Glutamatergic neuron (in vitro differentiated cells): ENCODE measurements at regions not wholly inside any gene's neighbourhood (a gene's known extent, or its start where the extent isn't known, plus 50 kb on each side); places are given as distances from the start of the nearest gene placed in this dataset.

Experiments used
- DNase-seq: peaks from one replicate; pipeline ENCODE4 v3.0.0; 2022
- H3K27ac Mint-ChIP-seq: one replicate; pipeline ENCODE4 v1.8.0; 2020; ENCODE audit warnings: mild to moderate bottlenecking, mixed read lengths, inconsistent platforms; ENCODE audit not compliant: unreplicated experiment
- H3K27me3 Mint-ChIP-seq: one replicate; pipeline ENCODE4 v1.8.0; 2020; ENCODE audit warnings: mild to moderate bottlenecking, moderate library complexity, mixed read lengths, inconsistent platforms; ENCODE audit not compliant: unreplicated experiment
- H3K36me3 Mint-ChIP-seq: one replicate; pipeline ENCODE4 v1.8.0; 2020; ENCODE audit warnings: mild to moderate bottlenecking, mixed read lengths, inconsistent platforms; ENCODE audit not compliant: unreplicated experiment
- H3K4me1 Mint-ChIP-seq: one replicate; pipeline ENCODE4 v1.8.0; 2020; ENCODE audit warnings: mild to moderate bottlenecking, low read depth, mixed read lengths, inconsistent platforms; ENCODE audit not compliant: unreplicated experiment
- H3K4me3 Mint-ChIP-seq: one replicate; pipeline ENCODE4 v1.8.0; 2020; ENCODE audit warnings: mild to moderate bottlenecking, mixed read lengths, inconsistent platforms; ENCODE audit not compliant: unreplicated experiment
- H3K9me3 Mint-ChIP-seq: one replicate; pipeline ENCODE4 v1.8.0; 2020; ENCODE audit warnings: mild to moderate bottlenecking, moderate library complexity, mixed read lengths, inconsistent platforms; ENCODE audit not compliant: unreplicated experiment
- TF ChIP-seq, protein P1 (sequence below): fragments of 200-600 bp; sonication (generic); IDR thresholded peaks from one replicate; pipeline ENCODE4 v1.5.0; 2021; ENCODE audit not compliant: partially characterized antibody, unreplicated experiment

DNA sequence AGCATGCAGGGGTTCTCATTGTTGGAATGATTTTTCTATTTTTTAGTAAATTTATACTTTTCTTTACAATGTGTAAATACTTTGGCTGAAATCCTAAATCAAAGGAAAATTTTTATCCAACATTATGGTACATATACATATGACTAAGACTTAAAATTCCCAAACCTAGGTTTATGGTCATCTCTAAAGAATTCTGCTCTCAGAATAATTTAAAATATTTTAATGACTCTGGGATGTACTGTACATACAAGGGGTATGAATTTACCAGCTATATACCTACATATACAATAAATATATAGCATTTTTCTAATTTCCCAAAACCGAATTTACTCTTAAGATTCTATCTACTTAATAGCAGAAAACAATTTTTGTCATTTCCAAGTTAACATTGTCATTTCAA is 137.9 kb upstream of the POU1F1 start:
- no peaks in the 10 kb centered on the region for H3K27me3 Mint-ChIP-seq
- TF ChIP-seq, protein P1, sequence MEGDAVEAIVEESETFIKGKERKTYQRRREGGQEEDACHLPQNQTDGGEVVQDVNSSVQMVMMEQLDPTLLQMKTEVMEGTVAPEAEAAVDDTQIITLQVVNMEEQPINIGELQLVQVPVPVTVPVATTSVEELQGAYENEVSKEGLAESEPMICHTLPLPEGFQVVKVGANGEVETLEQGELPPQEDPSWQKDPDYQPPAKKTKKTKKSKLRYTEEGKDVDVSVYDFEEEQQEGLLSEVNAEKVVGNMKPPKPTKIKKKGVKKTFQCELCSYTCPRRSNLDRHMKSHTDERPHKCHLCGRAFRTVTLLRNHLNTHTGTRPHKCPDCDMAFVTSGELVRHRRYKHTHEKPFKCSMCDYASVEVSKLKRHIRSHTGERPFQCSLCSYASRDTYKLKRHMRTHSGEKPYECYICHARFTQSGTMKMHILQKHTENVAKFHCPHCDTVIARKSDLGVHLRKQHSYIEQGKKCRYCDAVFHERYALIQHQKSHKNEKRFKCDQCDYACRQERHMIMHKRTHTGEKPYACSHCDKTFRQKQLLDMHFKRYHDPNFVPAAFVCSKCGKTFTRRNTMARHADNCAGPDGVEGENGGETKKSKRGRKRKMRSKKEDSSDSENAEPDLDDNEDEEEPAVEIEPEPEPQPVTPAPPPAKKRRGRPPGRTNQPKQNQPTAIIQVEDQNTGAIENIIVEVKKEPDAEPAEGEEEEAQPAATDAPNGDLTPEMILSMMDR: no peak
- H3K27ac Mint-ChIP-seq: no peak overlapping the region
- no peaks in the 10 kb centered on the region for H3K36me3 Mint-ChIP-seq
- H3K9me3 Mint-ChIP-seq: no peaks in the 10 kb centered on the region
- no peaks in the 10 kb centered on the region for H3K4me1 Mint-ChIP-seq
- DNase-seq: no peak
- no peak overlapping the region for H3K4me3 Mint-ChIP-seq

DNA sequence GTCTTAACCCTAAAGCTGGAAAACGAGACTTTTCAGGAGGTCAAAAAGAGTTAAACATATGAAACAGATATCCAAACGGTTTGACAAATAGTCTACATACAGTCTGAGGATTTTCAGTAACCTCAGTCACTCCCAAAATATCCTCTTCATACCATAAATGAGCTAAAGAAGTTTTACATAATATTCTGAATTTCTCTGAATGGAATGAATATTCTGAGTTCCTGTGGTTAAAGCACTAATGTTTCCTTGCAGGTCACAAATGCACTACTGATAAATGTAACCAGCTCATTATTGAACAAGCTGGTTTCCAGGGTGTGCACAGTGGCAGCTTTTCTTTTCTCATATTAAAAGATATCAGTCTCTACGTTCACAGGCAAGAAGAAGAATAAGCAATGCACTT is 137.4 kb upstream of the POU1F1 start:
- TF ChIP-seq, protein P1: no peak
- Mint-ChIP-seq H3K27me3 (no peaks in the 10 kb centered on the region), H3K4me3 (no peak overlapping the region), H3K9me3 (no peaks in the 10 kb centered on the region), H3K27ac (no peak overlapping the region), H3K36me3 (no peaks in the 10 kb centered on the region), H3K4me1 (no peaks in the 10 kb centered on the region)
- DNase-seq: no peak

DNA sequence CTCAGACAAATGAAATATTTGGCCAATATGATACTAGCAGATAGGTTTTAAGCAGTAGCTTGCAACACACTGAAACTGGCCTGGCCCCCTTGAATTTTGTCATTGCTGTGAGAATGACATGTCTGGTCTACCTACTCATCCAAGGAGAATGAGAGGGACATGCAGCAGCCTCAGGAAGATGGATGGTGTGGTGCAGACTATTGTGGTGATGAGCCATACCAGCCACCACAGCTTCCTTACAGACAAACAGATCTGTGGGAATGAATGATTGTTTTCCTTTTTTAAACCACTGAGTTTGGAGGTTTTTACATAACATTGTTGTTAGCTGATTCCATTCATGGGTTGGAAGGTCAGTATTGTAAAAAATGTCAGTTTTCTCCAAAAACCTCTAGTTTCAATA is 133.7 kb upstream of the POU1F1 start:
- H3K27ac Mint-ChIP-seq: no peak overlapping the region
- TF ChIP-seq, protein P1: no peak
- no peak for DNase-seq
- H3K36me3 Mint-ChIP-seq: no peaks in the 10 kb centered on the region
- H3K4me1 Mint-ChIP-seq: no peaks in the 10 kb centered on the region
- H3K27me3 Mint-ChIP-seq: no peaks in the 10 kb centered on the region
- no peaks in the 10 kb centered on the region for H3K9me3 Mint-ChIP-seq
- H3K4me3 Mint-ChIP-seq: no peak overlapping the region

DNA sequence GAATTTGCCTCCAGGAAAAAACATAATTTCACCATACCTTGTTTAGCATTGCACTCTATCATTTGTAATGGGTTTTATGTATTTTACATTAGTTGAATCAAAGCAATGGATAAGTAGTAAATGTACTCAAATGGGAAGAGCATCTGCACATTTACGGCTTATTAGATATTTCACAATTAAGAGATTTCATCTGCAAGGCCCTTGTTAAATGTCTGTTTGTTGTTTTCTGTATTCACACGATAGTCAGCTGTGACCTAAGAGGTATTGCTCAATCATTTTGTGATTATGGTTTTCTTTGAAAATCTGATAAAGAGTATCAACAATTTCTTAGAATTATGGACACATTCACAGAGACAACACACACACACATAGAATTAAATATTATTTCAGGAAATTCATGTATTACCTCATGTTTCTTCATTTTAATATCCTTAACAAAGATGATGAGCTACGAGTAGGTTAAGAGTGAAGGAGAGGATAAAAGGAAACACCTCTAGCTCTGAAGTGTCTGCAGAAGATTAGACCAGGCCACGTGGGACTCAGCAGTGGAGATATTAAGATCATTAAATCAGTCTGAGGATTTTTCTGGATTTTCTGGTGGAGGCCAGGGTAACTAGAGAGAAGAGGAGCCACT is 121.9 kb upstream of the POU1F1 start:
- Mint-ChIP-seq H3K4me1 (no peaks in the 10 kb centered on the region), H3K27ac (no peak overlapping the region), H3K4me3 (no peak overlapping the region), H3K36me3 (peaks cover 3% of the 10 kb centered on the region), H3K9me3 (no peaks in the 10 kb centered on the region), H3K27me3 (no peaks in the 10 kb centered on the region)
- no peak for DNase-seq
- TF ChIP-seq, protein P1: no peak

DNA sequence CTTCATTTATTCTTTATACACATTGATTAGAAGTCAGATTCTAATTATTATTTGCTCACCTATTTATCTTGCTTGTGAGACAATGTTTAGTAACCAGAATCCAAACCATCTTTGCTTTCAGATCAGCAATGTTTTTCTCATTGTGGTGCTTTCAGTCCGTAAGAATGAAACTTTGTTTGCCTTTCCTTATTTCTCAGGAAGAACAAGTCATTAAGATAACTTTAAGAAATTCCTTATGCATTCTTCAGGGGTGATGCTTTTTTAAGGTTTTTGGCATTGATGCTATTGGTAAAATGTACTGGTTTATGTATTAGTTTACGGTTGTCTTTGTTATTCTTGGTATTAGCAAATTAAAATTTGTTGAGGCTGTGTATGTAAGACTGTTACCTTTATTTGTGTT is 120.8 kb upstream of the POU1F1 start:
- no peaks in the 10 kb centered on the region for H3K27me3 Mint-ChIP-seq
- H3K4me1 Mint-ChIP-seq: no peaks in the 10 kb centered on the region
- H3K27ac Mint-ChIP-seq: no peak overlapping the region
- no peak overlapping the region for H3K4me3 Mint-ChIP-seq
- H3K36me3 Mint-ChIP-seq: peaks cover 3% of the 10 kb centered on the region
- no peaks in the 10 kb centered on the region for H3K9me3 Mint-ChIP-seq
- TF ChIP-seq, protein P1: no peak
- no peak for DNase-seq
